GM12874 (cell line): ENCODE measurements at regions not wholly inside any gene's neighbourhood (a gene's known extent, or its start where the extent isn't known, plus 50 kb on each side); places are given as distances from the start of the nearest gene placed in this dataset.

Source experiments
- CTCF ChIP-seq: IDR thresholded peaks from 2 replicates; pipeline ENCODE4 v1.5.1; 2011; ENCODE audit warnings: low read depth, mild to moderate bottlenecking, control low read depth, low read length, moderate library complexity; ENCODE audit not compliant: insufficient read depth

GRCh38 chr3:104604326-104605010, 762.2 kb upstream of the ALCAM start:
- no peak for TF ChIP-seq CTCF

- TF ChIP-seq CTCF, result no peak
Observed at GRCh38 chr3:104606812-104607211, 759.9 kb upstream of the ALCAM start.

GRCh38 chr3:104610730-104611652, 755.7 kb upstream of the ALCAM start:
- TF ChIP-seq CTCF, result no peak

GRCh38 chr3:104612218-104612617, 754.5 kb upstream of the ALCAM start:
- no peak for TF ChIP-seq CTCF

GRCh38 chr3:104614564-104614963, 752.1 kb upstream of the ALCAM start:
- TF ChIP-seq CTCF, result no peak

GRCh38 chr3:104628185-104628789, 738.4 kb upstream of the ALCAM start:
- peak; percentile 45; the same call in 1 of the 2 replicates for TF ChIP-seq CTCF

GRCh38 chr3:104629038-104629437, 737.7 kb upstream of the ALCAM start:
- no peak for TF ChIP-seq CTCF
